ENCODE measurements at regions not wholly inside any gene's neighbourhood (a gene's known extent, or its start where the extent isn't known, plus 50 kb on each side); places are given as distances from the start of the nearest gene placed in this dataset.

DNA sequence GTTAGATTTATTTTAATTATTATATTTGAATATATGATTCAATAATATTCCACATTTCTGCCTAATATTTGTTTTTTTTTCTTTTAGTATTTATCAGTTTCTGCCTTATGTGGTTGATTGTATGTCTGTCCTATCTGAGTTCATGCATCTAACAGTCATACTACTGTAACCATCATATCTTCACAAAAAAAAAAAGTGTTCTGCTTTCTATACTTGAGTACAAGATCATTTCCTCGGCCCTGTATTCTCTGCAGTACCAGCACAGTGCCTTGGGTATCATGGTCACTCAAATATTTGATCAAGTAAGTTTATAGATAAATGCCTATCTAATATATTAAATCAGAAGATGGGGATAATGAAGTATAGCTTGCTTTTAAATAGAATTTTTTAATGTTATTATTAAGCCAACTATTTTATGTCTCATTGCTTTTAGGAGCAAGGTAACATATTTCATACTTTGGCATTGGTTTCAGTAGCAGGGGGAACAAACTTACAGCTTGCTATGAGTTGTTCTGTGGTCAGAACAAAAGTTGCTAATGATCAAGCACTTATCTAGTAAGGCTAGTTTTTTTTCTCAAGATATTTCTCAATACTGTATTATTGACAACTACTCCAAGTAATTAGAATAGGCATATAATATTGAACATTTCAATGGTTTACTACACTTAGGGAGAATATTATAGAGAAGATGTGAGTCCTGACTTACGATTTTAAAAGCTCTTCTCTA, 290.5 kb upstream of the FBXO33 start:
- Histone ChIP-seq H3K36me3 (replicated peaks in 1 of 2; ENCODE audit: control insufficient read depth in 1 of 2, insufficient read depth in 2 of 2, low read length in 2 of 2) (no peaks in the 10 kb centered on the region), H3K4me2 (ENCODE audit: low read depth, low read length) (no peak overlapping the region), H3K9ac (ENCODE audit: insufficient read depth, low read depth, low read length) (no peak overlapping the region), H3K79me2 (ENCODE audit: insufficient read depth, low read length) (no peaks in the 10 kb centered on the region), H3K4me3 (replicated peaks in 1 of 3; ENCODE audit: insufficient read depth in 1 of 3, low read depth in 2 of 3, low read length in 3 of 3) (no peak overlapping the region), H3K27me3 (ENCODE audit: control insufficient read depth in 1 of 2, insufficient read depth in 2 of 2, low read length in 2 of 2) (no peaks in the 10 kb centered on the region), H3K9me3 (ENCODE audit: low read length) (no peaks in the 10 kb centered on the region), H4K20me1 (ENCODE audit: insufficient read depth, low read length) (no peaks in the 10 kb centered on the region), H3K4me1 (ENCODE audit: insufficient read depth, low read length) (no peaks in the 10 kb centered on the region), H2AFZ (ENCODE audit: low read length) (no peak overlapping the region), H3K27ac (ENCODE audit: extremely low read length, insufficient read depth, low read length) (no peak overlapping the region)
- no TSS peak for BruUV-seq (replicated peaks)
- no peak for FAIRE-seq
- intact Hi-C loops (cut with micrococcal nuclease; ENCODE audit: unreplicated experiment) (no loop called here), in situ Hi-C loops (cut with HindIII; ENCODE audit: extremely low pct_ligation_motif_present, low pct_unique_long_range_greater_than_20kb) (no loop called here)
- 0% methylated on average over 2 of the region's 2 CpGs for WGBS (ENCODE audit: low lambda C conversion rate)
- POLR2A ChIA-PET: no interaction called here
- no peak for ATAC-seq
- CTCF ChIA-PET (ENCODE audit: low intra/inter-chr PET ratio, low total read pairs): no interaction called here
- no peak for DNase-seq (ENCODE audit: low spot score)
- TF ChIP-seq PHB2 (IDR thresholded peaks at IDR 0.05; ENCODE audit: partially characterized antibody): no peak
- TF ChIP-seq RNF2 (conservative IDR thresholded peaks at IDR 0.05; ENCODE audit: low read depth): no peak
- no peak for TF ChIP-seq ZNF343 (CRISPR knock-in tag; IDR thresholded peaks at IDR 0.05)
- TF ChIP-seq, protein P1, sequence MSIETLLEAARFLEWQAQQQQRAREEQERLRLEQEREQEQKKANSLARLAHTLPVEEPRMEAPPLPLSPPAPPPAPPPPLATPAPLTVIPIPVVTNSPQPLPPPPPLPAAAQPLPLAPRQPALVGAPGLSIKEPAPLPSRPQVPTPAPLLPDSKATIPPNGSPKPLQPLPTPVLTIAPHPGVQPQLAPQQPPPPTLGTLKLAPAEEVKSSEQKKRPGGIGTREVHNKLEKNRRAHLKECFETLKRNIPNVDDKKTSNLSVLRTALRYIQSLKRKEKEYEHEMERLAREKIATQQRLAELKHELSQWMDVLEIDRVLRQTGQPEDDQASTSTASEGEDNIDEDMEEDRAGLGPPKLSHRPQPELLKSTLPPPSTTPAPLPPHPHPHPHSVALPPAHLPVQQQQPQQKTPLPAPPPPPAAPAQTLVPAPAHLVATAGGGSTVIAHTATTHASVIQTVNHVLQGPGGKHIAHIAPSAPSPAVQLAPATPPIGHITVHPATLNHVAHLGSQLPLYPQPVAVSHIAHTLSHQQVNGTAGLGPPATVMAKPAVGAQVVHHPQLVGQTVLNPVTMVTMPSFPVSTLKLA (IDR thresholded peaks at IDR 0.05): no peak
- TF ChIP-seq DBP (CRISPR knock-in tag; IDR thresholded peaks at IDR 0.05; ENCODE audit: not compliant biosample characterization): no peak
- no peak for TF ChIP-seq RAD21 (CRISPR knock-in tag; IDR thresholded peaks at IDR 0.05)
- TF ChIP-seq TCF7L2 (IDR thresholded peaks at IDR 0.05; ENCODE audit: low read depth, low read length): no peak
- TF ChIP-seq, protein P2, sequence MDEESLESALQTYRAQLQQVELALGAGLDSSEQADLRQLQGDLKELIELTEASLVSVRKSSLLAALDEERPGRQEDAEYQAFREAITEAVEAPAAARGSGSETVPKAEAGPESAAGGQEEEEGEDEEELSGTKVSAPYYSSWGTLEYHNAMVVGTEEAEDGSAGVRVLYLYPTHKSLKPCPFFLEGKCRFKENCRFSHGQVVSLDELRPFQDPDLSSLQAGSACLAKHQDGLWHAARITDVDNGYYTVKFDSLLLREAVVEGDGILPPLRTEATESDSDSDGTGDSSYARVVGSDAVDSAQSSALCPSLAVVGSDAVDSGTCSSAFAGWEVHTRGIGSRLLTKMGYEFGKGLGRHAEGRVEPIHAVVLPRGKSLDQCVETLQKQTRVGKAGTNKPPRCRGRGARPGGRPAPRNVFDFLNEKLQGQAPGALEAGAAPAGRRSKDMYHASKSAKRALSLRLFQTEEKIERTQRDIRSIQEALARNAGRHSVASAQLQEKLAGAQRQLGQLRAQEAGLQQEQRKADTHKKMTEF (CRISPR knock-in tag; IDR thresholded peaks at IDR 0.05): no peak
- no peak for TF ChIP-seq ZBTB33 (CRISPR knock-in tag; IDR thresholded peaks at IDR 0.05)
- no peak for TF ChIP-seq PRDM4 (CRISPR knock-in tag; IDR thresholded peaks at IDR 0.05; ENCODE audit: borderline replicate concordance)
- TF ChIP-seq ZNF687 (CRISPR knock-in tag; IDR thresholded peaks at IDR 0.05): no peak

Data from HepG2 (cell line).